Smooth muscle cell of the brain vasculature (primary cell): ENCODE measurements at regions not wholly inside any gene's neighbourhood (a gene's known extent, or its start where the extent isn't known, plus 50 kb on each side); places are given as distances from the start of the nearest gene placed in this dataset.

Experiments used
- DNase-seq: peaks from one replicate; pipeline ENCODE4 v3.0.0-alpha.2; 2012; ENCODE audit warnings: low read depth, low spot score

- no peak for DNase-seq
These were observed 163.5 kb upstream of the LYZL2 start for GRCh38 chr10:30793093-30793492.

- no peak for DNase-seq
These were observed 162.5 kb upstream of the LYZL2 start for GRCh38 chr10:30792025-30792424.

- DNase-seq = no peak
These were observed 161.7 kb upstream of the LYZL2 start for GRCh38 chr10:30791197-30791611.

- DNase-seq = no peak
These were observed 160.3 kb upstream of the LYZL2 start for GRCh38 chr10:30789806-30790205.

GRCh38 chr10:30788307-30788706, 158.8 kb upstream of the LYZL2 start:
- no peak for DNase-seq

- no peak for DNase-seq
These were observed 157.4 kb upstream of the LYZL2 start for GRCh38 chr10:30786906-30787305.

- DNase-seq = no peak
These were observed 156.6 kb upstream of the LYZL2 start for GRCh38 chr10:30786131-30786530.

GRCh38 chr10:30784897-30785605, 155.5 kb upstream of the LYZL2 start:
- no peak for DNase-seq

- no peak for DNase-seq
These were observed 155.0 kb upstream of the LYZL2 start for GRCh38 chr10:30784524-30784896.

GRCh38 chr10:30783939-30784501, 154.5 kb upstream of the LYZL2 start:
- peak; percentile 84 for DNase-seq

- no peak for DNase-seq
These were observed 153.2 kb upstream of the LYZL2 start for GRCh38 chr10:30782537-30783461.

GRCh38 chr10:30782157-30782536, 152.6 kb upstream of the LYZL2 start:
- no peak for DNase-seq

- no peak for DNase-seq
These were observed 152.1 kb upstream of the LYZL2 start for GRCh38 chr10:30781670-30782121.

GRCh38 chr10:30778769-30779168, 149.2 kb upstream of the LYZL2 start:
- no peak for DNase-seq

GRCh38 chr10:30775779-30776591, 146.4 kb upstream of the LYZL2 start:
- DNase-seq = no peak

GRCh38 chr10:30774261-30774660, 144.7 kb upstream of the LYZL2 start:
- DNase-seq = no peak

GRCh38 chr10:30773501-30773900, 143.9 kb upstream of the LYZL2 start:
- DNase-seq = no peak

GRCh38 chr10:30770816-30771215, 141.3 kb upstream of the LYZL2 start:
- no peak for DNase-seq

- no peak for DNase-seq
These were observed 140.7 kb upstream of the LYZL2 start for GRCh38 chr10:30770229-30770628.

GRCh38 chr10:30769361-30769760, 139.8 kb upstream of the LYZL2 start:
- no peak for DNase-seq

GRCh38 chr10:30765616-30766015, 136.1 kb upstream of the LYZL2 start:
- no peak for DNase-seq
